Neural cell (in vitro differentiated cells): ENCODE measurements at regions not wholly inside any gene's neighbourhood (a gene's known extent, or its start where the extent isn't known, plus 50 kb on each side); places are given as distances from the start of the nearest gene placed in this dataset.

Experiments used
- EP300 ChIP-seq: fragments of 450-650 bp; conservative IDR thresholded peaks from 2 replicates; pipeline ENCODE4 v1.6.1; 2014; ENCODE audit warnings: antibody characterized with exemption, mild to moderate bottlenecking, moderate library complexity; ENCODE audit not compliant: poor library complexity, severe bottlenecking
- POLR2AphosphoS5 ChIP-seq: IDR thresholded peaks from 2 replicates; pipeline ENCODE4 v1.6.1; 2012
- RAD21 ChIP-seq: fragments of 450-650 bp; conservative IDR thresholded peaks from 2 replicates; pipeline ENCODE4 v1.6.1; 2014; ENCODE audit warnings: antibody characterized with exemption, mild to moderate bottlenecking, moderate library complexity
- SMC3 ChIP-seq: fragments of 450-650 bp; conservative IDR thresholded peaks from 2 replicates; pipeline ENCODE4 v1.6.1; 2014; ENCODE audit warnings: antibody characterized with exemption, mild to moderate bottlenecking, moderate library complexity; ENCODE audit not compliant: poor library complexity
- TAF1 ChIP-seq: IDR thresholded peaks from 2 replicates; pipeline ENCODE4 v1.6.1; 2012; ENCODE audit warnings: low read depth
- TF ChIP-seq, protein P1 (sequence below): fragments of 450-650 bp; IDR thresholded peaks from 2 replicates; pipeline ENCODE4 v1.5.1; 2014; ENCODE audit warnings: antibody characterized with exemption, mild to moderate bottlenecking, moderate library complexity; ENCODE audit not compliant: poor library complexity, severe bottlenecking

DNA sequence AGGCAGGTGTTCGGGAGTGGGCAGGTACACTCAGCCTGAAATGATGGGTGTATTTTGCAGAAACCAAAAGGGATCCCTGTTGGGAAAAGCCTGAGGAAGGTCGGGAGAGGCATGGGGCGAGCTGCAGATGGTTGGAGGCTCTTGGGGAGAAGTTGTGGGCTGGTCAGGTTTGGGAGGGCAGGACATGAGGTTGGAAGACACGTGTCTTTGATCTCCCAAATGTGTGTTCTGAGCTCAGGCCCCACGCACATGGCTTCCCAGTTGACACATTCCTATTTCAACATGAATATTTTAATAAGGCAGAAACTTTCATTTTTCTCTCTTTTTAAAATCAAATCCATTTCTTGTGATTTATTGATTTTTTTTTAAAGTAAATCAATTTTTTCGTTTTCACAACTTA is 1003.3 kb downstream of the TBC1D22A start:
- TF ChIP-seq, protein P1, sequence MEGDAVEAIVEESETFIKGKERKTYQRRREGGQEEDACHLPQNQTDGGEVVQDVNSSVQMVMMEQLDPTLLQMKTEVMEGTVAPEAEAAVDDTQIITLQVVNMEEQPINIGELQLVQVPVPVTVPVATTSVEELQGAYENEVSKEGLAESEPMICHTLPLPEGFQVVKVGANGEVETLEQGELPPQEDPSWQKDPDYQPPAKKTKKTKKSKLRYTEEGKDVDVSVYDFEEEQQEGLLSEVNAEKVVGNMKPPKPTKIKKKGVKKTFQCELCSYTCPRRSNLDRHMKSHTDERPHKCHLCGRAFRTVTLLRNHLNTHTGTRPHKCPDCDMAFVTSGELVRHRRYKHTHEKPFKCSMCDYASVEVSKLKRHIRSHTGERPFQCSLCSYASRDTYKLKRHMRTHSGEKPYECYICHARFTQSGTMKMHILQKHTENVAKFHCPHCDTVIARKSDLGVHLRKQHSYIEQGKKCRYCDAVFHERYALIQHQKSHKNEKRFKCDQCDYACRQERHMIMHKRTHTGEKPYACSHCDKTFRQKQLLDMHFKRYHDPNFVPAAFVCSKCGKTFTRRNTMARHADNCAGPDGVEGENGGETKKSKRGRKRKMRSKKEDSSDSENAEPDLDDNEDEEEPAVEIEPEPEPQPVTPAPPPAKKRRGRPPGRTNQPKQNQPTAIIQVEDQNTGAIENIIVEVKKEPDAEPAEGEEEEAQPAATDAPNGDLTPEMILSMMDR: no peak
- TF ChIP-seq EP300 (no peak), SMC3 (no peak), RAD21 (no peak), POLR2AphosphoS5 (no peak), TAF1 (no peak)
